IPS DF 6.9 (cell line): ENCODE measurements at regions not wholly inside any gene's neighbourhood (a gene's known extent, or its start where the extent isn't known, plus 50 kb on each side); places are given as distances from the start of the nearest gene placed in this dataset.

Experiments used
- DNase-seq: peaks from one replicate; pipeline ENCODE4 v3.0.0-alpha.2; 2013; ENCODE audit warnings: low read depth, low spot score
- H3K27ac ChIP-seq: one replicate; pipeline ENCODE4 v1.5.1; 2013; ENCODE audit warnings: low read length, control low read depth
- H3K27me3 ChIP-seq: 2 replicates; pipeline ENCODE4 v1.6.1; 2013; ENCODE audit warnings: mild to moderate bottlenecking, low read length; ENCODE audit not compliant: control insufficient read depth, insufficient read depth
- H3K36me3 ChIP-seq: 2 replicates; pipeline ENCODE4 v1.6.1; 2013; ENCODE audit warnings: low read length; ENCODE audit not compliant: control insufficient read depth, insufficient read depth
- H3K4me1 ChIP-seq: 2 replicates; pipeline ENCODE4 v1.6.1; 2013; ENCODE audit warnings: low read length; ENCODE audit not compliant: control insufficient read depth, insufficient read depth
- H3K4me3 ChIP-seq: 2 replicates; pipeline ENCODE4 v1.5.1; 2013; ENCODE audit warnings: mild to moderate bottlenecking, low read length
- H3K9me3 ChIP-seq: 2 replicates; pipeline ENCODE4 v1.6.1; 2013; ENCODE audit warnings: low read length, inconsistent platforms; ENCODE audit not compliant: control insufficient read depth, insufficient read depth
- WGBS: extraction: QIAGEN DNeasy Blood & Tissue Kit; methylation state at CpG from one replicate; pipeline ENCODE4 v1.1.7; 2013; ENCODE audit warnings: mixed read lengths, missing lambda C conversion rate; ENCODE audit not compliant: insufficient read length, insufficient coverage; 5-methylcytosine and 5-hydroxymethylcytosine counted together

GRCh38 chr3:110405830-110406585 lies 665.6 kb upstream of the NECTIN3 start:
- Histone ChIP-seq H3K4me3 (no peak overlapping the region), H3K36me3 (no peaks in the 10 kb centered on the region), H3K27me3 (no peaks in the 10 kb centered on the region), H3K27ac (no peak overlapping the region), H3K4me1 (no peaks in the 10 kb centered on the region), H3K9me3 (no peaks in the 10 kb centered on the region)
- no peak for DNase-seq
- WGBS, result no CpG with 5 or more reads among the region's 1 CpG

DNA sequence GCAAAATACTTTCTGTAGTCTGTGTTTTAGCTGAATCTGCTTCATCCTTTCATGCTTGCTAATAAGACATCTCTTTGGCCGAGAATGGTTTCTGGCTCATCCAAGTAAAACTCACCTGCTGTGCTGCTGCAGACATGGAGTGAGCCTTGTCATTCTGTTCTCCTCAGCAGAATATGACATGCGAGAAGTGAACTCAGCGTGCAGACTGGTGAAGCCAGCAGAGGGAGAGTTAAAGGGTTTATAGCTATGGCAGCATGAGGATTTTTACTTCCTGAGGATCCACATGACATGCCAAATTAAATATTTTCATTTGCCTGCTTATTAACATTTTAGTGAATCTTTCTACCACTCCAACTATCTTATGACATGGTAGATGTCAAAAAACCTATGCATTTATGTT lies 658.4 kb upstream of the NECTIN3 start:
- H3K4me1 ChIP-seq, result no peaks in the 10 kb centered on the region
- no peaks in the 10 kb centered on the region for H3K27me3 ChIP-seq
- H3K4me3 ChIP-seq, result no peak overlapping the region
- no peaks in the 10 kb centered on the region for H3K9me3 ChIP-seq
- no peak overlapping the region for H3K27ac ChIP-seq
- H3K36me3 ChIP-seq, result no peaks in the 10 kb centered on the region
- WGBS, result no CpG with 5 or more reads among the region's 3 CpGs
- no peak for DNase-seq

DNA sequence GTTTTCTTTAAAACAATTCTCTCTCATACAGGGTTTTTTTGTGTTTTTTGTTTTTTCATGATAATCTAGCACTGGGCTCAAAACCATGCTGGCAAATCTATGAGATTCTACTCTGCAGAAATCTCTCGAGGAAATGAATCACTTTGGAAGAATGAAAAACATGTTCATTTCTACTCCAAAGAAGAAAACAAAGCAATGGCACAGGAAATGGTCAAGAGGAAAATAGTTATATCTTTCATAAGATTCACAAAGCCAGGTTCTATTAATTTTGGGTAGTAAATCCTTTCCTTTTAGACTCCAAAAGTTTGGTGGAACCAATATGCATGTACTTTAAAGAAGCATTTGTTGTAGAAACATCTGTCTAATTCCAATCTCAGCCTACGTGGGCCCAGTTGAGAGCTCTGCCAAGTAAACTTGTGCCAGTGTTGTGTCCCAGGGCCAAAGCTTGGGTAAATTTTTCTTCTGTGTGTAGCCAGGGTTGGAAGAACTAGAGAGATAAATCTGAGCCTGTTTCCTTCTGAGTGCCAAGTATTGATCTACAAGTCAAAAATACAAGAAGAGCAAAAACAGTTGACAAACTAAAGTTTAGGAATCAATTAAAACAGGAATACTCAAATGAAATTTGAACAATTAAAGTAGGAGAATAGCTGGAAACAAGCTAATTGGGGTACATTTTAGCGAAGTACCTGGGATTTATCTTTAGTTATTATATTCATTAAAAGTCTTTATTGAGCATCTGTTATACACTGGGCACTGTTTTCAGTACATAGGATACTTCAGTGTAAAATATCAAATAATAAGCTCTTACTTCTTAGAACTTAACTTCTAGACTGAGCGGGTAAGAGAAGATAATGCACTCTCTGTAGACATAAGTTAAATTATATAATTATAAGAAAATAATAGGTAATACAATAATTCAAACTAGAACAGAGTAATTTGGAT lies 657.5 kb upstream of the NECTIN3 start:
- Histone ChIP-seq H3K4me3 (no peak overlapping the region), H3K36me3 (no peaks in the 10 kb centered on the region), H3K27me3 (no peaks in the 10 kb centered on the region), H3K27ac (no peak overlapping the region), H3K4me1 (no peaks in the 10 kb centered on the region), H3K9me3 (no peaks in the 10 kb centered on the region)
- no peak for DNase-seq
- no CpG with 5 or more reads among the region's 4 CpGs for WGBS

- Histone ChIP-seq H3K4me1 (no peaks in the 10 kb centered on the region), H3K4me3 (no peak overlapping the region)
- DNase-seq, result no peak
These were observed 656.8 kb upstream of the NECTIN3 start for GRCh38 chr3:110414855-110415254.

GRCh38 chr3:110419096-110419495 lies 652.5 kb upstream of the NECTIN3 start:
- no peak for DNase-seq

More at GRCh38 chr3:110414855-110415254, 656.8 kb upstream of the NECTIN3 start:
- H3K27ac ChIP-seq, result no peak overlapping the region
- no peaks in the 10 kb centered on the region for H3K27me3 ChIP-seq
- WGBS, result no CpG with 5 or more reads among the region's 3 CpGs
- H3K9me3 ChIP-seq, result no peaks in the 10 kb centered on the region
- no peaks in the 10 kb centered on the region for H3K36me3 ChIP-seq

GRCh38 chr3:110419601-110420000 lies 652.0 kb upstream of the NECTIN3 start:
- Histone ChIP-seq H3K36me3 (no peaks in the 10 kb centered on the region), H3K27ac (no peak overlapping the region), H3K9me3 (no peaks in the 10 kb centered on the region), H3K4me1 (no peaks in the 10 kb centered on the region), H3K27me3 (no peaks in the 10 kb centered on the region), H3K4me3 (no peak overlapping the region)
- DNase-seq, result no peak
- WGBS, result no CpG with 5 or more reads among the region's 2 CpGs

More at GRCh38 chr3:110419096-110419495, 652.5 kb upstream of the NECTIN3 start:
- no peaks in the 10 kb centered on the region for H3K4me1 ChIP-seq
- H3K27me3 ChIP-seq, result no peaks in the 10 kb centered on the region
- no peaks in the 10 kb centered on the region for H3K36me3 ChIP-seq
- no peaks in the 10 kb centered on the region for H3K9me3 ChIP-seq
- H3K27ac ChIP-seq, result no peak overlapping the region
- WGBS, result no CpG with 5 or more reads among the region's 2 CpGs
- H3K4me3 ChIP-seq, result no peak overlapping the region

DNA sequence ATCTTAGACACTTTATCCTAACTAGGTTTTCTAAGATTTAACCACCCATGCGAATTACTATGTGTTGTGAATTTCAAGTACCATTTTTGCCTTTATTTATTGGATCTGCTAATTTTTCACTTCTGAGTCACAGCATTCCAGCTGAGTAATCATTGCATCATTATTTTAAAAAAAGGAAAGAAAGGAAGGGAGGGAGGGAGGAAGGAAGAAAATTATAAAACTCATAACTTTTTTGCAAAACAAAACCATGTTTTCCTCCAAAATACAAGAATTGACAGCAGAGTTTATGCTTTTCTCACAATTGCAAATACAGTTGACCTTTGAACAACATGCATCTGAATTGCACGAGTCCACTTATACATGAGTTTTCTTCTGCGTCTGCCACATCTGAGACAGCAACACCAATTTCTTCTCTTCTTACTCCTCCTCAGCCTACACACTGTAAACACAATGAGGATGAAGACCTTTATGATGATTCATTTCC lies 651.4 kb upstream of the NECTIN3 start:
- no peak for DNase-seq
- H3K27ac ChIP-seq, result no peak overlapping the region
- no CpG with 5 or more reads among the region's 3 CpGs for WGBS

DNA sequence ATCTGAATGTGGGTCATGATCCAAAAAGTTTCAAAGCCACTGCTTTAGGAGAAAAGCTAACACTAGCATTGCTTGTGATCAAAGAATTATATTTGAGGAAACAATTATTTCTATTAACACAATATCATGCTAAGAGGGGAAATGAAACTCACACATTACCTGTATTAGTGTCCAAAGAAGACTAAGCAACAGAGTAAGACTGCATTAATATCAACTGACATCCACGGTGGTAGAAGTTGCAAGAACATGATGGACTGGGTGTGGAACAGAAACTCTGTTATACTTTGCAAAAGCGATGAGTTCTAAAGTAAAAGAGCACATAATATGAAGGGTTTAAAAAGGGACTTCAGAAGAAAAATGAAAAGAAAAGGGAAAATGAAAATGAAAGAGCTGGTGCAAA lies 648.3 kb upstream of the NECTIN3 start:
- H3K36me3 ChIP-seq, result no peaks in the 10 kb centered on the region
- no peaks in the 10 kb centered on the region for H3K9me3 ChIP-seq
- H3K4me1 ChIP-seq, result no peaks in the 10 kb centered on the region
- no peak overlapping the region for H3K4me3 ChIP-seq
- DNase-seq, result no peak
- H3K27ac ChIP-seq, result no peak overlapping the region
- no CpG with 5 or more reads among the region's 2 CpGs for WGBS
- H3K27me3 ChIP-seq, result no peaks in the 10 kb centered on the region

More for the DNA sequence above, 651.4 kb upstream of the NECTIN3 start:
- Histone ChIP-seq H3K27me3 (no peaks in the 10 kb centered on the region), H3K4me3 (no peak overlapping the region), H3K9me3 (no peaks in the 10 kb centered on the region), H3K36me3 (no peaks in the 10 kb centered on the region), H3K4me1 (no peaks in the 10 kb centered on the region)

GRCh38 chr3:110430146-110430545 lies 641.5 kb upstream of the NECTIN3 start:
- no CpG with 5 or more reads among the region's 1 CpG for WGBS
- no peaks in the 10 kb centered on the region for H3K9me3 ChIP-seq
- H3K36me3 ChIP-seq, result no peaks in the 10 kb centered on the region
- H3K4me1 ChIP-seq, result no peaks in the 10 kb centered on the region
- no peak for DNase-seq
- H3K27ac ChIP-seq, result no peak overlapping the region
- no peak overlapping the region for H3K4me3 ChIP-seq
- H3K27me3 ChIP-seq, result no peaks in the 10 kb centered on the region

GRCh38 chr3:110436209-110436608 lies 635.4 kb upstream of the NECTIN3 start:
- H3K9me3 ChIP-seq, result no peaks in the 10 kb centered on the region
- H3K27me3 ChIP-seq, result no peaks in the 10 kb centered on the region
- H3K4me3 ChIP-seq, result no peak overlapping the region
- no CpG with 5 or more reads among the region's 3 CpGs for WGBS
- H3K4me1 ChIP-seq, result no peaks in the 10 kb centered on the region
- no peak for DNase-seq
- H3K36me3 ChIP-seq, result no peaks in the 10 kb centered on the region
- H3K27ac ChIP-seq, result no peak overlapping the region
